Kidney capillary endothelial cell (primary cell): ENCODE measurements at regions not wholly inside any gene's neighbourhood (a gene's known extent, or its start where the extent isn't known, plus 50 kb on each side); places are given as distances from the start of the nearest gene placed in this dataset.
A peak's percentile ranks its signal among the peaks of the same experiment; 100 is the strongest.
"Not testable (repeated sequence)": the region's sequence is repeated elsewhere in the genome, so short reads cannot be mapped to it uniquely, and the experiment has no call there.

Source experiments
- DNase-seq: peaks from one replicate; pipeline ENCODE4 v3.0.0-alpha.2; 2018; ENCODE audit warnings: low spot score

DNA sequence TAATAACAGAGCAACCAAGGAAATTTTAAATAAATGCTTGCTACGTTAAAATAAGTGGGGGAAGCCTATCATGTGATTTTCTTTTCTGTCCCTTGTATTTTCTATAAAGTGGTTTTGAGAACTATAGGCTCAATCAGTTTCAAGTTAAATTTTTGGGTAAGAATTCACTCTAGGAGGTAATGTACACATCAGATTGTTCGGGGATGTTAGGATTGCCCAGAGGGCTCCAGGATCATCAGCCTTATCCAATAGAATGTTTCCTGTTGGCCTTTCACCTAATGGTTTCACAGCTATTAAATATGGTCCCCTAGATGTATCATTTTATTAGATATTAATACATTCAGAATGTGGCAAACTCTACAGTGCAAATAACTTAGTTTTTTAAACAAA, 438.4 kb upstream of the NPVF start:
- DNase-seq: no peak

DNA sequence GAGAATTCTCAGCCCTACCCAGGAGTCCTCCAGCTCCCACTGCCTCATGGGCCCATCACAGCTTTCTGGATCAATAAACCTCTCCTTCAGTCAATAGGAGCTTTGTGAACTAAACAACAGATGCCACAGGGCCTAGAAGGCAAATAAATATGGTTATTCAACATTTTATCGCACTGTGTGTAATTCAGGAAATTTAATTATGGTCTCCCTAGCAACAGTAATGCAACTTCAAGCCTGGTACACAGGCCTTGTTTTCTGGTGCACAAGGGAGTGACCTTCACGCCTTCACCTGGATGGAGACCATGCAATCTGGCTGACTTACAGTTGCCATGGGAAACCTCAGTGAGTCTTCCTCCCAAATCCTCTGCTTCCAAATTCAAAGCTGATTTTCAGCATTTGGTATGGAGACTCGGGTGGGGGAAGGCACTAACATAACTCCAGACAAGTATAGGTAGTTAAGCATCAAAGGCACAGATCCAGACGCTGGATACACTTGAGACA, 441.0 kb upstream of the NPVF start:
- DNase-seq: no peak

DNA sequence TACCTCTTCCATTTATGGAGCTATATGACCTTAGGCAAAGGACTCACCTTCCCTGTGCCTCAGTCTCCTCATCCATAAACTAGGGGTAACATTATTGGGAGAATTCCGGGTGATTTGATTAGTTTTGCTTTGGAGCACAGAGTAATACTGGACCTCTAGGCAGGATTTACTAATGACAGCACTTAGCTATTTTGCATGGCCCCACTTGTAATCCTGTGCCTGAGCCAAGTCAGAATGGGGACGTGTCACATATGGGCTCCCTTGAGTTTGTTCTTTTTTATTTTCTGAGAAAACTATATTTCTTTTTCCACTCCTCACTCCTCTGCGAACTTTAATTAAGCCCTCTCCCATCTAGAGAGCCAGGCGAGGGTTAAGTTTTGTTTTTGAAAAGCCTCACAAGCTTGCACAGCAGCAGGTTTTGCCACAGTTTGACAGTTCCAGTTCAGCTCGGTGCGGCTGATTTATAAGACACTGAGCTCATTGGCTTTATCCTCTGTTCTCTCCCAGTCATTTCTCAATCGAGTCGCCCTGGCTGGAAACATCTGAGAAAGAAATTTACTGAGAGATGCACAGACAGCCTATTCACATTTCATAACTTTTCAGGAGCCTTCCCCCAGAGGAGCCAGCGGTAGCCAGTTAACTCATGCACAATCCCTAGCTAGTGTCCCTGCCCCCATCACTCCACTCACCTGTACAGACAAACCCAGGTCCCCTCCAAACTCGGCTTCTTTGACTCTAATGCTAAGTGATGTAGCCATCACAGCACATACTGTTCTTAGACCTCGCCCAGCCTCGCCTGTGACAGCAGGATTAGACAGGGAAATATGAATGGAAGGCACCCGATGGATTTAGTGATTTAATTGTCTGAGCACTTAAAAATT, 441.9 kb upstream of the NPVF start:
- no peak for DNase-seq

DNA sequence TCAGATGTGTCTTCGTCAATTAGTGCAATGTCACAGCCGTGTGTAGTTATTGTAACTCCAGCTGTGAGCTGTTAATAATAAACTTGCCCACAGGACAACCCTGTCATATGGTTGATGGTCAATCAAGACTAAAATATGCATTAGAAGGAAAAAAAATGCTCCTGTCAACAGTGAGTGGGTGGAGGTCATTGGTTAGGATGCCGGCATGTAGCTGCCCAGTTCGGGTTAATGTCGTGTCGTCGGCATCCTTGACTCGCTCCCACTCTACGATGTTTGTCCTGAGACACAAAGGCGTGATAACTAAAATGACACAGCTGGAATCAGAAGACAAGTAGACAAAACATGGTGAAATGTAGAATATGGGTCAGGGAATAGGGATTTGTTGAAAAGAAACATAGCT, 442.8 kb upstream of the NPVF start:
- no peak for DNase-seq

GRCh38 chr7:25672496-25672895, 444.2 kb upstream of the NPVF start:
- DNase-seq: no peak

DNA sequence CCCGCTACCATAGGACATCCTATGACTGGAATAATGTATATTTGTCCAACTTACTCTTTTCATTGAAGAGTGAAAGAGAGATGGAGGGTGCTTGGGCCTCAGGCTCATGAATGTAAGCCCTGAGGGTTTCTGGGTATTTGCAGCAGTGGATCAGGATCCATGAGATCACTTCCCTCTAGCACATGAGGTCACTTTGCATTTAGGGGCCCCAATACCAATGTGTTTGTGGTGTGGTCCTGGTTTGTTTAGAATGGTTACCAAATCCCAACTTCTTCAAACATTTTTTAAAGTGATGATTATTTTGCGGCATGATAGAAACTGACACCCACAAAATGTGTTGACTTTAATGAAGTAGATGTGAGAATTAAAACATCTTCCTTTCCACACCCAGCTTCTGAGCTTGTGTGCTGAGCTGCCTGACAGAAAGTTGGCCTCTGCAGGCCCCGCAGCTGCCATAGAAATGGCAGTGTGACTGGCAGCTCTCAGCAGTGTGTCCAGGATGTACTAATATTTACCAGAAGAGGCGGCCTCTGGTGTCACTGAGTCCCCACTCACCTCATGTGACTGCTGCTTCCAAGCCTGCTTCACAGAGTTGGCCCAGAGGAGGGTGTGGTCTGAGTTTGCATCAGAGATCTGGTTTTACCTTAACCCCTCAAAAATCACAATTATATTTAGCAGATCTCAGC, 447.6 kb upstream of the NPVF start:
- DNase-seq: no peak

DNA sequence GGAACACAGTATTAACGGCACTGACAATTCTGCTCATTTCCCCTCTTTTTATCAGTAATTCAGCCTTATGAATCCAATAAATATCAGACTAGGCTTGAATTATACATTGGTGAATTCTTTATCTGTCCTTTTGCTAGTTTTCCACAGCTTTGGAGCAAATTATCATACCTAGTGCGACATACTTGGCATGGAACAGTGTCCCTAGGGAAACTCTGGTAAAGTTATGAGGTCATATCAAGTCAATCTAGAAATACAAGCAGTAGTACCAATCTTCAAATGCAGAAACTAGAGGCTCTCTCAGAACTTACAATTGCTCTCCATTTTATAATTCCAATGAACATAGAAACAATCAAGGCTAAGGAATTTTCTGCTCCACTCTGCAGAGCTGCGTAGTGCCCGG, 449.3 kb upstream of the NPVF start:
- no peak for DNase-seq

DNA sequence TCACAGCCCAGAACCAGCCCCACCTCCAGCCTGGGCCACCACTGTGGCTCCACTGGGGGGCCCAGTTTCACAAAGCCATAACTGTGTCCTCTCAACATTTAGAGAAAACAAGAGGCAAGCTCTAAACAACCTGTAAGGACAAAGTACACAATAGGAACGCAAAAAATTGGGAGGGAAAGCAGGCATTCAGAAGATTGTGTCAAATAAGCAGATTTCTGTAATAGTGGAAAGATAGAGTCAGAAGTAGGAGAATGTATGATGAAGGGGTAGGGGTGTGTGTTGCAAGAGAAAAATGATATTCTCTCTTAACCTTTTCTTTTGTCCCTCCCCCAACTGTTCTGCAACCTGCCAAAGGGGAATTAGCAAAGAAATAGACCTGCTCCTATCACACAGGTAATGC, 449.9 kb upstream of the NPVF start:
- no peak for DNase-seq

GRCh38 chr7:25680636-25681035, 452.4 kb upstream of the NPVF start:
- DNase-seq: no peak

DNA sequence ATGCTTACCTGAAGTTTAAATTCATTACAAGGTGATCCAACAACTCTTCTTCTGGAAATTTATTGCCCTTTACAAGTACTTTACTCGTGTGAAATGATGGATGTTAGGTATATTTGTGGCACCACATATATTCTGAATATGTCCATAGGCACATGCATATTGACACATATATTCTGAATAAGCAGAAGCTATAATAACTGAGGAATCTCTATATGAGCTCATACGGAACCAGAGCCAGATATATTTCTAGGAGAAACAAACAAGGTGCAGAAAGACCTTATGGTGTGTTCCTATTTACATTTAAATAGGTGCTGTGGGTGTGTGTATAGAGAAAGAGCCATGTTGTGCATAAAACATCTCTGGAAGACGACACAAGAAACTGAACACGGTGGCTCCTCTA, 456.1 kb upstream of the NPVF start:
- DNase-seq: no peak

DNA sequence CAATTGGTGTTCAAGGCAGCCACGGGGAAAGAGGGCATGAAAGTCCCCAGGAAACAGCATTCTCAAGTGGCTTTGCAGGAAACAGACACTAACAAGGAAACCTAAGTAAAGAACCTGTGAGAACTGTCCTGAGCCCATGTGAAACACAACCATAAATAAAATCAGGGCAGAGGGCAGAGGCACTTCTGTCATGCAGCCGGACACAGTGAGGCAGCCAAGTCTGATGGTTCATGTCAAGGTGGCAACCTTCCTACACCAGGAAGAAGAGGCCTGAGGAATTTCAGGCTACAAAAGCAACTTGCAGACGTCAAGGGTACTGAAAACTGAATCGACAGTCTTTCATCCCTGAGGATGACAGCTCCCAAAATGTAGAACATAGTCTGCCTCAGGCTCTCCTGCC, 458.2 kb upstream of the NPVF start:
- no peak for DNase-seq

DNA sequence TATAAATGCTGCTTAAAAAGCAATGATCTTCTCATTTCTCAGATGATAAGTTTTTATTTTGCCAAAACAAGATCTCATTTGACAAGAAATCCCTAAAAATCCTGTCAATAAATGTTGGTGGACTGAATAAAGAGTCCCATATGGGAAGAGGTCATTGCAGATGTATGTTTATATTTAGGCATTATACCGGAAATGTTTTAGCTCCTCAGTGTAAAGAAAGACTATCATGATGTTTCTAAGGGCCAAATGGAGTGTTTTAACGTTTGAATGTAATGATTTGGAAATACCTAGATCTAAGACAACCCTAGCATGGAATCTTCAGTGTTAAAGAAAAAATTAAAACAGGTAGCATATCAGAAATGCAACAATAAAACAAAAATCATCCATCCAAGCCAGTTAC, 457.8 kb upstream of the NFE2L3 start:
- no peak for DNase-seq

- DNase-seq: peak; percentile 37
Measured at GRCh38 chr7:25694699-25695098, 457.3 kb upstream of the NFE2L3 start.

GRCh38 chr7:25696571-25696970, 455.4 kb upstream of the NFE2L3 start:
- no peak for DNase-seq

GRCh38 chr7:25698451-25699113, 453.4 kb upstream of the NFE2L3 start:
- no peak for DNase-seq

DNA sequence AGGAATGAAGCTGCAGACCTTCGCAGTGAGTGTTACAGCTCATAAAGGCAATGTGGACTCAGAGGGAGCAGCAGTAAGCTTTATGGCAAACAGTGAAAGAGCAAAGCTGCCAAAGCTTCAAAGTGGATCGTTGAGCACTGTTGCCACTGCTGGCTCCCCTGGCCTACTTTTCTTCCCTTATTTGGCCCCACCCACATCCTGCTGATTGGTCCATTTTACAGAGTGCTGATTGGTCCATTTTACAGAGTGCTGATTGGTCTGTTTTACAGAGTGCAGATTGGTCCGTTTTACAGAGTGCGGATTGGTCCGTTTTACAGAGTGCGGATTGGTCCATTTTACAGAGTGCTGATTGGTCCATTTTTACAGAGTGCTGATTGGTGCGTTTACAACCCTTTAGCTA, 451.9 kb upstream of the NFE2L3 start:
- DNase-seq: not testable (repeated sequence)

DNA sequence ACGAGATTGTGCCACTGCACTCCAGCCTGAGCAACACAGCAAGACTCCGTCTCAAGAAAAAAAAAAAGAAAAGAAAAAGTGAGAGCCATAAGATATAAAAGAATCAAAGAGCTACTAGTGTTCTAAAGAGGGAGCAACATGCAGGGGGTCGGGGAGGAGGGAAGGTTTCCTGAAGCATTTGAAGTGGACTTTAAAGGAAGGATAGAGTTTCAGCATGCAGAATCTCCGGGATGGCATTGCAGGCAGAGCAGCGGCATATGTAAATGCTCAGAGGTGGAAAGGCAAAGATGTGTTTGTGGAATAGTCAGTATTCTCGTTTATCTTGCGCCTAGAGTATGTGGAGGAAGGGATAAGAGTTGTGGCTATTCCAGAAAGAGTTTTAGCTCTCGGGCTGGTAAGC, 447.6 kb upstream of the NFE2L3 start:
- no peak for DNase-seq

DNA sequence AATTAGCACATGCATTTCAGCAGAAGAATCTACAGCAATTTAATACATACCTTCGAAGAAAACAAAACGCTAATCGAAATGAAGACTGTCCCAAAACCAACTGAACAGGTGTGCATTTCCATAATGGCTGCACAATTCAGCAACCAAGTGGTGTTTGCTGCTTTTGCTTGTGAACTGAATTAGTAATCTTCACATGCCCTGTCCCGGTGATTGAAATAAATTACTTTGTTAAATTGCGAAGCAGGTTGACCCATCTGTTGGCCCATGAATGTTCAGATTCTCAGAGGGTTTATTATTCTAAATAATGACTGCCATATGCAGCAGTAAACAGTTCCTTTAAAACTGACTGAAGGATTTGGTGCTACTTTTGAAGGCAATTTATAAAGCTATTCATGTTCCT, 445.2 kb upstream of the NFE2L3 start:
- DNase-seq: no peak

GRCh38 chr7:25707768-25708620, 444.0 kb upstream of the NFE2L3 start:
- DNase-seq: no peak

DNA sequence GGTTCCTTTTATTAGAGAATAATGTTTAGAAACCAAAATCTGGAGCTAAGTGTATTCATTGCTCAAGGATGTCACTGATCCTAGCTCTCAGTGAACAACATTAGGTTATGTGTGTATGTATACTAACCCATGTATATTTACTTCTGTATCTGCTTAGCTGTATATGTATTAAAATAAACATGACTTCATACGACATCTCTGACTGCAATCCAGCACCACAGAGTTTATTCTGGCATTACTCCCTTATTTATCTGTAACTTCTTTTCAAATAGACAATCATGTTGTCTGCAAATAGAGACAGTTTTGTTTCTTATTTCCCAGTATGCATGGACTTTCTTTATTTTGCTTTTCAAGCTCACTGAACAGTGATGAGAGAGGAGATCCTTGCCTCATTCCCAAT, 441.0 kb upstream of the NFE2L3 start:
- no peak for DNase-seq

DNA sequence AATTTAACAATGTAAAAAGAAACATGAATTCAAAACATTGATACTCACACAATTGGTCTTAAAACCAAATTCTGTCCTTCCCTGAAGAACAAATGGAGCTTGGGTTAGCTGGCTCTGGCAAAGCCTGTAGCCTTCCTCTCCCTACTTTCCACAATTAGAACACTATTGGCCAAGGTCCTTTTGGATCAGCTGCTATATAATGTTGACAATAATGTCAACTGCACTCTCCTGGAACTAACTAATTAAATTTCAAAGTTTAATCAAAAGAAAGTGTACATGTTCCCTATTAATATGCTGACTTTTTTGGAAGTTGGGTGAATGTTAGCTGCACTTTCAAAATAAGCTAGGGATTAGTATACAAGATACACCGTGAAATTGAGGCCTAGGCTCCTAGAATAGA, 440.1 kb upstream of the NFE2L3 start:
- DNase-seq: no peak

GRCh38 chr7:25712500-25712899, 439.5 kb upstream of the NFE2L3 start:
- DNase-seq: no peak
